GM21528 (cell line): ENCODE measurements at regions not wholly inside any gene's neighbourhood (a gene's known extent, or its start where the extent isn't known, plus 50 kb on each side); places are given as distances from the start of the nearest gene placed in this dataset.

Experiments used
- ATAC-seq: cut with Tn5 transposase; IDR thresholded peaks from one replicate; pipeline ENCODE4 v1.9.1; 2021; ENCODE audit warnings: mild to moderate bottlenecking, moderate library complexity; ENCODE audit not compliant: unreplicated experiment, low FRiP score

- no peak for ATAC-seq
Measured at GRCh38 chr7:25758559-25758958, 393.4 kb upstream of the NFE2L3 start.

GRCh38 chr7:25759286-25759685 is 392.7 kb upstream of the NFE2L3 start:
- ATAC-seq, result no peak

GRCh38 chr7:25759748-25760147 is 392.2 kb upstream of the NFE2L3 start:
- no peak for ATAC-seq

GRCh38 chr7:25762511-25763462 is 389.2 kb upstream of the NFE2L3 start:
- ATAC-seq, result no peak

- ATAC-seq, result no peak
Measured at GRCh38 chr7:25763463-25763860, 388.5 kb upstream of the NFE2L3 start.

GRCh38 chr7:25765110-25765655 is 386.8 kb upstream of the NFE2L3 start:
- ATAC-seq, result no peak

- ATAC-seq, result no peak
Measured at GRCh38 chr7:25770235-25770634, 381.8 kb upstream of the NFE2L3 start.

- ATAC-seq, result no peak
Measured at GRCh38 chr7:25770670-25771069, 381.3 kb upstream of the NFE2L3 start.

- ATAC-seq, result no peak
Measured at GRCh38 chr7:25771491-25771890, 380.5 kb upstream of the NFE2L3 start.

GRCh38 chr7:25772802-25773201 is 379.2 kb upstream of the NFE2L3 start:
- ATAC-seq, result no peak

GRCh38 chr7:25774675-25775074 is 377.3 kb upstream of the NFE2L3 start:
- ATAC-seq, result no peak

GRCh38 chr7:25775570-25775969 is 376.4 kb upstream of the NFE2L3 start:
- ATAC-seq, result no peak

GRCh38 chr7:25775999-25776743 is 375.8 kb upstream of the NFE2L3 start:
- ATAC-seq, result no peak

GRCh38 chr7:25776744-25777123 is 375.3 kb upstream of the NFE2L3 start:
- ATAC-seq, result no peak

GRCh38 chr7:25777969-25778708 is 373.9 kb upstream of the NFE2L3 start:
- no peak for ATAC-seq

- no peak for ATAC-seq
Measured at GRCh38 chr7:25779002-25779546, 372.9 kb upstream of the NFE2L3 start.

- no peak for ATAC-seq
Measured at GRCh38 chr7:25780904-25781303, 371.1 kb upstream of the NFE2L3 start.

- no peak for ATAC-seq
Measured at GRCh38 chr7:25781704-25782103, 370.3 kb upstream of the NFE2L3 start.

GRCh38 chr7:25786936-25787335 is 365.1 kb upstream of the NFE2L3 start:
- no peak for ATAC-seq

- ATAC-seq, result no peak
Measured at GRCh38 chr7:25787336-25787735, 364.7 kb upstream of the NFE2L3 start.
